GM12872 (cell line): ENCODE measurements at regions not wholly inside any gene's neighbourhood (a gene's known extent, or its start where the extent isn't known, plus 50 kb on each side); places are given as distances from the start of the nearest gene placed in this dataset.

Source experiments
- CTCF ChIP-seq: IDR thresholded peaks from 3 replicates; pipeline ENCODE4 v1.5.1; 2011; ENCODE audit warnings: low read depth, mild to moderate bottlenecking, low read length, moderate library complexity; ENCODE audit not compliant: insufficient read depth

GRCh38 chr10:28845009-28845682, 167.8 kb downstream of the BAMBI start:
- no peak for TF ChIP-seq CTCF

- no peak for TF ChIP-seq CTCF
Measured at GRCh38 chr10:28849309-28849708, 172.0 kb downstream of the BAMBI start.

GRCh38 chr10:28849821-28850220, 172.5 kb downstream of the BAMBI start:
- TF ChIP-seq CTCF = no peak

- no peak for TF ChIP-seq CTCF
Measured at GRCh38 chr10:28850784-28851183, 173.5 kb downstream of the BAMBI start.

- no peak for TF ChIP-seq CTCF
Measured at GRCh38 chr10:28853195-28853594, 175.9 kb downstream of the BAMBI start.

- TF ChIP-seq CTCF = no peak
Measured at GRCh38 chr10:28857164-28857563, 179.8 kb downstream of the BAMBI start.

- TF ChIP-seq CTCF = no peak
Measured at GRCh38 chr10:28858646-28859045, 181.3 kb downstream of the BAMBI start.
